Stomach (tissue), 4 donors: ENCODE measurements at regions not wholly inside any gene's neighbourhood (a gene's known extent, or its start where the extent isn't known, plus 50 kb on each side); places are given as distances from the start of the nearest gene placed in this dataset.

ENCODE experiments used
- CTCF ChIP-seq, 7 experiments: fragments of 450-650 bp in 4 of 7; fragments of 200-600 bp in 3 of 7; sonication (generic) in 3 of 7; IDR thresholded peaks; one replicate each; pipeline ENCODE4 v1.5.1; 2016 to 2019; ENCODE audit warnings: antibody characterized with exemption in 7 of 7, control low read depth in 2 of 7, mild to moderate bottlenecking in 1 of 7
- EP300 ChIP-seq: sonication (generic); formaldehyde crosslinking; IDR thresholded peaks from one replicate; pipeline ENCODE4 v1.6.1; 2017; ENCODE audit warnings: antibody characterized with exemption
- POLR2A ChIP-seq, 4 donors: fragments of 450-650 bp; IDR thresholded peaks; one replicate each; pipeline ENCODE4 v1.6.1; 2016; ENCODE audit warnings: antibody characterized with exemption in 4 of 4, control low read depth in 2 of 4, mild to moderate bottlenecking in 1 of 4, moderate library complexity in 1 of 4
- POLR2AphosphoS5 ChIP-seq, 3 donors: sonication (generic); formaldehyde crosslinking; IDR thresholded peaks; one replicate each; pipeline ENCODE4 v1.6.1; 2016; ENCODE audit warnings: antibody characterized with exemption in 3 of 3

- TF ChIP-seq CTCF (IDR thresholded peaks at IDR 0.05) (no peak), POLR2A (IDR thresholded peaks at IDR 0.05) (no peak), POLR2AphosphoS5 (IDR thresholded peaks at IDR 0.05) (no peak), EP300 (no peak)
These were observed 1988.1 kb upstream of the PCDH20 start for GRCh38 chr13:63403733-63404132.
